Esophagus squamous epithelium (tissue), 4 donors: ENCODE measurements at regions not wholly inside any gene's neighbourhood (a gene's known extent, or its start where the extent isn't known, plus 50 kb on each side); places are given as distances from the start of the nearest gene placed in this dataset.

Experiments
- CTCF ChIP-seq, 6 experiments: fragments of 450-650 bp in 4 of 6; fragments of 200-600 bp in 2 of 6; sonication (generic) in 2 of 6; IDR thresholded peaks; one replicate each; pipeline ENCODE4 v1.5.1; 2016 to 2019; ENCODE audit warnings: antibody characterized with exemption in 6 of 6, mild to moderate bottlenecking in 4 of 6, moderate library complexity in 4 of 6
- POLR2A ChIP-seq, 4 donors: fragments of 450-650 bp; IDR thresholded peaks; one replicate each; pipeline ENCODE4 v1.6.1; 2017; ENCODE audit warnings: antibody characterized with exemption in 4 of 4, mild to moderate bottlenecking in 4 of 4, moderate library complexity in 3 of 4

GRCh38 chr18:39178166-39178565, 1612.6 kb upstream of the CELF4 start:
- no peak for TF ChIP-seq CTCF (IDR thresholded peaks at IDR 0.05)
- TF ChIP-seq POLR2A (IDR thresholded peaks at IDR 0.05) = no peak
